Keratinocyte (primary cell): ENCODE measurements at regions not wholly inside any gene's neighbourhood (a gene's known extent, or its start where the extent isn't known, plus 50 kb on each side); places are given as distances from the start of the nearest gene placed in this dataset.

ENCODE experiments used
- EZH2 ChIP-seq: IDR thresholded peaks from one replicate; pipeline ENCODE4 v1.6.1; 2012; ENCODE audit warnings: inconsistent platforms, mild to moderate bottlenecking, low read length, moderate library complexity
- TF ChIP-seq, protein P1 (sequence below), 3 experiments: IDR thresholded peaks in 1 of 3; conservative IDR thresholded peaks in 1 of 3; optimal IDR thresholded peaks in 1 of 3; 2 replicates in 2 of 3; 3 replicates in 1 of 3; pipeline versions ENCODE3 to v1.5.1; 2011; ENCODE audit warnings: low read length in 3 of 3, mild to moderate bottlenecking in 3 of 3, moderate library complexity in 2 of 3, control low read depth in 1 of 3, inconsistent platforms in 1 of 3; ENCODE audit not compliant: insufficient read depth in 2 of 3; ENCODE audit errors: extremely low read depth in 1 of 3

DNA sequence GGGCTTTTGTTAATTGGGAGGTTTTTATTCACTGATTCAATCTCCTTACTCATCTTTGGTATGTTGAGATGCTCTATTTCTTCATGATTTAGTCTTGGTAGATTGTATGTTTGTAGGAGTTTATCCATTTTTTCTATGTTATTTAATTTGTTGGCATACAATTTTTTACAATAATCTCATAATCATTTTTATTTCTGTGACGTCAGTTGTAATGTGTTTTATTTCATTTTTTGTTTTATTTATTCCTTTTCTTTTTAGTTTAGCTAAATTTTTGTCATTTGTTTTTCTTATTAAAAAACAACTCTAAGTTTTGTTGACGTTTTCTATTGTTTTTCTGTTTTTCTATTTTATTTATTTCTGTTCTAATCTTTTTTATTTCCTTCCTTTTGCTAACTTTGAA is 389.8 kb downstream of the HS3ST3B1 start:
- TF ChIP-seq, protein P1, sequence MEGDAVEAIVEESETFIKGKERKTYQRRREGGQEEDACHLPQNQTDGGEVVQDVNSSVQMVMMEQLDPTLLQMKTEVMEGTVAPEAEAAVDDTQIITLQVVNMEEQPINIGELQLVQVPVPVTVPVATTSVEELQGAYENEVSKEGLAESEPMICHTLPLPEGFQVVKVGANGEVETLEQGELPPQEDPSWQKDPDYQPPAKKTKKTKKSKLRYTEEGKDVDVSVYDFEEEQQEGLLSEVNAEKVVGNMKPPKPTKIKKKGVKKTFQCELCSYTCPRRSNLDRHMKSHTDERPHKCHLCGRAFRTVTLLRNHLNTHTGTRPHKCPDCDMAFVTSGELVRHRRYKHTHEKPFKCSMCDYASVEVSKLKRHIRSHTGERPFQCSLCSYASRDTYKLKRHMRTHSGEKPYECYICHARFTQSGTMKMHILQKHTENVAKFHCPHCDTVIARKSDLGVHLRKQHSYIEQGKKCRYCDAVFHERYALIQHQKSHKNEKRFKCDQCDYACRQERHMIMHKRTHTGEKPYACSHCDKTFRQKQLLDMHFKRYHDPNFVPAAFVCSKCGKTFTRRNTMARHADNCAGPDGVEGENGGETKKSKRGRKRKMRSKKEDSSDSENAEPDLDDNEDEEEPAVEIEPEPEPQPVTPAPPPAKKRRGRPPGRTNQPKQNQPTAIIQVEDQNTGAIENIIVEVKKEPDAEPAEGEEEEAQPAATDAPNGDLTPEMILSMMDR (optimal IDR thresholded peaks at IDR 0.05 in 1 of 3, IDR thresholded peaks at IDR 0.05 in 1 of 3, conservative IDR thresholded peaks at IDR 0.05 in 1 of 3; ENCODE audit: extremely low read depth in 1 of 3, insufficient read depth in 2 of 3, low read length in 3 of 3) = no peak
- no peak for TF ChIP-seq EZH2
